HG03378 (cell line): ENCODE measurements at regions not wholly inside any gene's neighbourhood (a gene's known extent, or its start where the extent isn't known, plus 50 kb on each side); places are given as distances from the start of the nearest gene placed in this dataset.

ENCODE experiments used
- ATAC-seq: cut with Tn5 transposase; IDR thresholded peaks from one replicate; pipeline ENCODE4 v1.9.1; 2021; ENCODE audit warnings: mild to moderate bottlenecking, moderate library complexity; ENCODE audit not compliant: unreplicated experiment

DNA sequence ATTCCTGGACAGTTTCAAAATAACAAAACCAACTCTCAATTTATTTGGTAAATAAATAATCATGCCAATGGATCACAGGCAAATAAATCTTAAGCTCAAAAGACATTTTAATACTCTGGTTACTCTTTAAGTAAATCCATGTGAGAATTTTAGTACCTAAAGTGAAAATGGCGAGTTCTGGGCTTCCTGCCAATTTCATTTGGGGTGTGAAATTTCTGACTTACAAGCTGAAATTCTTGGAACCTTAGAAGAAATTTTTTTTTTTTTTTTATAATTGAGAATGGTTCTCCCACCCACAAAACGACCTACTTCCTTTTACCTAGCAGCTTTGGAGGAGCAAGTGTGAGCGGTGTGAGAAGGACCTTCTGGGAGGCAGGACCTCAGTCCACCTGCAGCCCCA, 354.5 kb upstream of the NBEA start:
- no peak for ATAC-seq

DNA sequence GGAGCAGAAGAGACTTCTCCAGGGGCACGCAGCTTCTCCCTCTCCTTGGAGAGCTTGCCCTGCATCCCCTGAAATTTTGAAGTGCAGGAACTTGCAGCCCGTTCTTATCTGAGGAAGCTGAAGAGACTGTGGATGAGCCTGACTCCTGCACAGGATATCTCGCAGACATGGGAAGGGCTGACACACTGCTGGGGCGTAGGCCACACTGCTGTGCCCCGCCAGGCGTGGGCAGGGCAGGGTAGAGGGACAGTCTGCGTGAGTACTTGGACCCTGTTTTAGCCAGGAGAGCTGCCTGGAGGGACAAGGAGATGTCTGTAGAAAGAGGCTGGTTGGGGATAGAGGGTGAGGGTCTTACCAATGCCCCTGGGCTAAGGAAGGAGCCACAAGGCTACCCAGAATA, 353.7 kb upstream of the NBEA start:
- ATAC-seq, result no peak

- ATAC-seq, result no peak
These were observed 352.5 kb upstream of the NBEA start for GRCh38 chr13:34589581-34589980.

- ATAC-seq, result no peak
These were observed 350.9 kb upstream of the NBEA start for GRCh38 chr13:34591129-34591528.

GRCh38 chr13:34591900-34592529, 350.1 kb upstream of the NBEA start:
- ATAC-seq, result no peak

DNA sequence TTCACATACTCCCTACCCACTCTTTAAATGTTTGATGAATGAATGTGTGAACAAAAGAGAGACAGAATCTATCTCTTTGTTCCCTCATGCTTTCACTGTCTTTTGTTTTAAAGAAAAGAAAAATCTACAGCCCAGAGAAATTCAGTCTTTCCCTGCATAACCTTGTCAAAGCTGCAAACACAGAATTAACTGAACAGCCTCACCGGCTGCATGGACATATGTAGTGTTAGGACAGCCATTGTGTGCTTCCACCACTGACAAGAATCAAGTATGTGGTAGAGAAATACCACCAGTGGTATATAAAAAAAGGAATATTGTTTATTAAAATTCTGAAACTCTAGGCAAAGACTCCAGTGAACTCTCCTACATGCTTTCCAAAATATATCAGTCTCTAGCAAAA, 348.4 kb upstream of the NBEA start:
- no peak for ATAC-seq

- no peak for ATAC-seq
These were observed 347.6 kb upstream of the NBEA start for GRCh38 chr13:34594507-34594906.

- no peak for ATAC-seq
These were observed 333.7 kb upstream of the NBEA start for GRCh38 chr13:34608331-34608730.

DNA sequence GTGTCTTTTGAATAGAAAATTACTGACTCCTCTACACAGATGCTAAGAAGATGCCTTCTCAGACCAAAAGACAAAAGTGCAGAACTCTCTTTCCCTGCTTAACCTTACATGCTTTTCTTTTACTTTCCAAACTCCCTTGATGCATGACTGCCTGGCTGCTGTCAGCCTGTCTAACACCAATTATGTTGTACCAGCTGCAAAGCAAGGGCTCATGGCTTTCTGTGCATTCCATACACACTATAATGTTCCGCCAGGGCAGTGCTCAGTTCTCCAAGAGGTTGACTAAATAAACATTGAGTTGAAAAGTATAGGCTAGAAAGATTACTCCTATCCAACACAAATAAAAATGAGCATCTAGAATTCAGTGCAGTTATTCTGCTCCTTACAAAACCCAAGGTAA, 330.4 kb upstream of the NBEA start:
- ATAC-seq, result no peak

GRCh38 chr13:34617473-34618083, 324.5 kb upstream of the NBEA start:
- no peak for ATAC-seq

- ATAC-seq, result no peak
These were observed 323.4 kb upstream of the NBEA start for GRCh38 chr13:34618654-34619053.

- no peak for ATAC-seq
These were observed 322.7 kb upstream of the NBEA start for GRCh38 chr13:34619326-34619725.

GRCh38 chr13:34620074-34620850, 321.8 kb upstream of the NBEA start:
- ATAC-seq, result no peak

DNA sequence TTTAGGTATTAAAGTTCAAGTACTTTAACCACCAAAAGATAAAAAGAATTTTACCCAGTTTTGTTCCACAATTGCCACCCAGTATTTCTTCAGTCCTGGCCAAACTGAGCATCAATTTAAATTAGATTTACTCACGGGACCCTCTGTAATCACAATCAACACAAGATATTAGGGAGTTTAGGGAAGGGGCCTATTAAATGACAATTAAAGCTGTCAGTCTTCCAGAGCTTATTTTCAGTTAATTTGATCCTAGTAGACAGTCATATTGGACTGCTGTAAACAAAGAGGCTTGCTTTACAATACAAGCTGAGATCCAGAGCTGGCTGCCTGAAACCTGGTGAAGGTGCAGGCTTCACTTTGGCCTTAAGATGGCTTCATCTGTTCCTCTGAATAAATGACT, 321.2 kb upstream of the NBEA start:
- ATAC-seq, result no peak

- ATAC-seq, result no peak
These were observed 318.7 kb upstream of the NBEA start for GRCh38 chr13:34623331-34623730.

DNA sequence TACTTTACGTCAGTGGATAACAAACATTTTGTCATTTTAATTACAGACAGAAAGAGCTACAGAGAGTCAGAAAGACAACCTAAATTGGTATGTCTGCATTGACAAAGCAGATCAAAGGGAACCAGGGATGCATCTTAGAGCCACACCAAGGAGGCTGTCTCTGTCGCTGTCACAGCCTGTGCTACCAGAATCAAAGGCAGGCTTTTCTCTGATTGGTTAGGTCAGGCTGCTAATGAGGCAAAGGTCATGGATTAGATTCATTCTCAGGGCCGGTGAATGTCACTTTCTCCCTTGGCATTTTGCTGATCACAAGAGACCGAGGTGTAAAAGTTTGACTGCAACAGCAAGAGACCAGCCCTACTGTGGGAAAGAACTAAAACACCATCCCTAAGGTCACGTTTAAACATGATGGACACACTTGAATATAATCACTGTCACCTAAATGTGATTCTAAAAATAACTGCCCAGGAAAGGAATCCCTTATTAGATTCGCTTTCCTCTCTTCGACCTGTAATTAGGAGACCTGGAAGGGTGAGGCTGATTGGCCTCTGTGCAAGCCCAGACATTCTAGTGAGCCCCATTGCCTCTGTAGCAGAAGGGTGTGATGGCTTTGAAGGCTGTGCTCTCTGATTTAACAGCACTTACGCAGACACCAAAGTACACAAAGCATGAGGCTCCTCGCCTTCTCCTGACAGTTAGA, 314.4 kb upstream of the NBEA start:
- ATAC-seq, result no peak

GRCh38 chr13:34628209-34628682, 313.8 kb upstream of the NBEA start:
- no peak for ATAC-seq

- no peak for ATAC-seq
These were observed 307.6 kb upstream of the NBEA start for GRCh38 chr13:34634448-34634847.

DNA sequence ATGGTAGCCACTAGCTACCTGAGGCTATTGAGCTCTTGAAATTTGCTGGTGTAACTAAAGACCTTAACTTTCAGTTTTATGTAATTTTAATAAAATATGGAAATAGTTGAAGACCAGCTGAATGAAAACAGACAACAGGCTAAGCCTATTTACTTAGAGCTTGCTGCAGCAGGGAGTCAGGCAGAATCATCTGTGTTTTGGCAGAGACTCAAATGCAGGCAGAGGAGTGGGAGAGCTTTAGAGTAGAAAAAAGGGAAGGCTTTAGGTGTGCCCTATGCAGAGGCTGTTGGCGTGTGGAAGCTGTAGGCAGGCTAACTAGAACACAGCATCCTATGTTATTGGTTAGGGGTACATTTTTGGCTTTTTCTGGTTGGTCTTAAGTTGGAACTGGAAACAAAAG, 304.9 kb upstream of the NBEA start:
- ATAC-seq, result no peak

DNA sequence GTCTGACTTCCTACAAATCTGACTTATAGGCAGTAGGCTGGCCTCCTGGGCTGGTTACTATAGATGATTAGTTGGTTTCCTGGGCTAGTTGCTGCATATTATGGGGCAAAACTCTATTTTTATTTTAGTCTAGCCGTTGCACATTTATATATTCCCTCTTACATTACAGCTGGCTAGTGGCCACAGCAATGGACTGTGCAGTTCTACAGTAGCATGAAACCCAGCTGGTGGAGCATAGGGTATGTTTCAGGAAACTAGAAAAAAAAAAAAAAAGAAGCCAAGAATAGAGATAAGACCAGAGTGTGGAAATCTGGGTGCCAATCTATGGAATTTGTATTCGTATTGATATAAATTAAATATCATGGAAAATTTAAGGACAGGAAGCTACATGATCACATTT, 304.4 kb upstream of the NBEA start:
- no peak for ATAC-seq

- ATAC-seq, result no peak
These were observed 303.2 kb upstream of the NBEA start for GRCh38 chr13:34638897-34639296.
